SK-N-SH treated with all-trans-retinoic acid at 6 μM for 48 hours (cell line): ENCODE measurements at regions not wholly inside any gene's neighbourhood (a gene's known extent, or its start where the extent isn't known, plus 50 kb on each side); places are given as distances from the start of the nearest gene placed in this dataset.

ENCODE experiments used
- BACH2 ChIP-seq: fragments of 250-450 bp; sonication (Bioruptor Pico); IDR thresholded peaks from 2 replicates; pipeline ENCODE4 v1.9.0; 2021; ENCODE audit warnings: mild to moderate bottlenecking, borderline replicate concordance
- RARB ChIP-seq: fragments of 250-450 bp; sonication (Bioruptor Pico); IDR thresholded peaks from 2 replicates; pipeline ENCODE4 v1.8.0; 2021; ENCODE audit warnings: mild to moderate bottlenecking, moderate library complexity
- TF ChIP-seq, protein P1 (sequence below): fragments of 250-450 bp; sonication (Bioruptor Pico); IDR thresholded peaks from 2 replicates; pipeline ENCODE4 v1.5.0; 2020; ENCODE audit warnings: mild to moderate bottlenecking, moderate library complexity

DNA sequence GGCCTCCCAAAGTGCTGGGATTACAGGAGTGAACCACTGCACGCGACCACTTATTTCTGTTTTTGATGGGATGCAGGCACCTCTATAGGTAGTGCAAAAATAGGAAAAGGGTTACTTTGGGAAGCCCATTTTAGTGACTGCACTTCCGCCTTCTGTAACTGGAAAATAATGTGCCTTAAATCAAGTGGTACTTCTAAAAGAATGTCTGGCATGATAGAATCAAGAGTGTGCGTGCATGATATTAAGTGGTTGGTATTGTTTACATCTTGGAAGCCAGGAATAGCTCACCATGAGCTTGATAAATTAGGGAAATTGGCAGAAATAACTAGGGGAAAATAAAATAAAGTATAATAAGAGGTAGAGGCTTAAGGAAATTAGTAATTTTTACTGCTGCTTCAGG lies 1067.0 kb downstream of the ADGRL2 start:
- no peak for TF ChIP-seq BACH2
- TF ChIP-seq, protein P1, sequence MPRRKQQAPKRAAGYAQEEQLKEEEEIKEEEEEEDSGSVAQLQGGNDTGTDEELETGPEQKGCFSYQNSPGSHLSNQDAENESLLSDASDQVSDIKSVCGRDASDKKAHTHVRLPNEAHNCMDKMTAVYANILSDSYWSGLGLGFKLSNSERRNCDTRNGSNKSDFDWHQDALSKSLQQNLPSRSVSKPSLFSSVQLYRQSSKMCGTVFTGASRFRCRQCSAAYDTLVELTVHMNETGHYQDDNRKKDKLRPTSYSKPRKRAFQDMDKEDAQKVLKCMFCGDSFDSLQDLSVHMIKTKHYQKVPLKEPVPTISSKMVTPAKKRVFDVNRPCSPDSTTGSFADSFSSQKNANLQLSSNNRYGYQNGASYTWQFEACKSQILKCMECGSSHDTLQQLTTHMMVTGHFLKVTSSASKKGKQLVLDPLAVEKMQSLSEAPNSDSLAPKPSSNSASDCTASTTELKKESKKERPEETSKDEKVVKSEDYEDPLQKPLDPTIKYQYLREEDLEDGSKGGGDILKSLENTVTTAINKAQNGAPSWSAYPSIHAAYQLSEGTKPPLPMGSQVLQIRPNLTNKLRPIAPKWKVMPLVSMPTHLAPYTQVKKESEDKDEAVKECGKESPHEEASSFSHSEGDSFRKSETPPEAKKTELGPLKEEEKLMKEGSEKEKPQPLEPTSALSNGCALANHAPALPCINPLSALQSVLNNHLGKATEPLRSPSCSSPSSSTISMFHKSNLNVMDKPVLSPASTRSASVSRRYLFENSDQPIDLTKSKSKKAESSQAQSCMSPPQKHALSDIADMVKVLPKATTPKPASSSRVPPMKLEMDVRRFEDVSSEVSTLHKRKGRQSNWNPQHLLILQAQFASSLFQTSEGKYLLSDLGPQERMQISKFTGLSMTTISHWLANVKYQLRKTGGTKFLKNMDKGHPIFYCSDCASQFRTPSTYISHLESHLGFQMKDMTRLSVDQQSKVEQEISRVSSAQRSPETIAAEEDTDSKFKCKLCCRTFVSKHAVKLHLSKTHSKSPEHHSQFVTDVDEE (CRISPR knock-in tag): no peak
- no peak for TF ChIP-seq RARB (CRISPR knock-in tag)
